Progenitor cell of endocrine pancreas (in vitro differentiated cells): ENCODE measurements at regions not wholly inside any gene's neighbourhood (a gene's known extent, or its start where the extent isn't known, plus 50 kb on each side); places are given as distances from the start of the nearest gene placed in this dataset.

Source experiments
- DNase-seq: peaks from one replicate; pipeline ENCODE4 v3.0.0; 2021; ENCODE audit warnings: low spot score; ENCODE audit not compliant: unreplicated experiment
- H3K27ac Mint-ChIP-seq: 2 replicates; pipeline ENCODE4 v1.8.0; 2021; ENCODE audit warnings: mild to moderate bottlenecking, moderate library complexity, mixed read lengths
- H3K27me3 Mint-ChIP-seq: 2 replicates; pipeline ENCODE4 v1.8.0; 2021; ENCODE audit warnings: mixed read lengths
- H3K36me3 Mint-ChIP-seq: 2 replicates; pipeline ENCODE4 v1.8.0; 2022; ENCODE audit warnings: mixed read lengths; ENCODE audit not compliant: insufficient read depth
- H3K4me1 Mint-ChIP-seq: 2 replicates; pipeline ENCODE4 v1.8.0; 2021; ENCODE audit warnings: low read depth, mixed read lengths
- H3K4me3 Mint-ChIP-seq: 2 replicates; pipeline ENCODE4 v1.8.0; 2021; ENCODE audit warnings: low read depth, mild to moderate bottlenecking, moderate library complexity, mixed read lengths
- H3K9me3 Mint-ChIP-seq: 2 replicates; pipeline ENCODE4 v1.8.0; 2021; ENCODE audit warnings: low read depth, mixed read lengths
- TF ChIP-seq, protein P1 (sequence below): fragments of 200-600 bp; sonication (generic); IDR thresholded peaks from one replicate; pipeline ENCODE4 v1.5.0; 2021; ENCODE audit warnings: antibody characterized with exemption, mild to moderate bottlenecking; ENCODE audit not compliant: unreplicated experiment

DNA sequence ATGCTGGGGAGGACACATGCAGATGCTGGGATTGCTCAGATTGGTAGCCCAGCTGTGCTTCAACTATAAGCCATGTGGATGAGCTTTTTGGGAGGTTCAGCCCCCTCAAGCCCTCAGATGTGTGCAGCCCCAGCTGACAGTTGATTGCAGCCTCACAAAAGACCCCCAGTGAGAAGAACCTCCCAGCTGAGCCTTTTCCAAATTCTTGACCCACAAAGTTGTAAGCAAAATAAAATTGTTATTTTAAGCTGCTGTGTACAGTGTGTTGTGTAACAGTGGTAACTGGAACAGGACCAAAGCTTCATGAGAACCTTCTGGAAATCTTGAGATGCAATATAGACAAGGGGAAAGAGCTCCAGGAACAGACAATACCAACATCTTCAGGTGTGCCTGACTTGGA lies 156.8 kb upstream of the IRX3 start:
- Mint-ChIP-seq H3K9me3 (no peaks in the 10 kb centered on the region), H3K36me3 (no peaks in the 10 kb centered on the region), H3K4me3 (no peak overlapping the region), H3K4me1 (peaks cover 3% of the 10 kb centered on the region), H3K27me3 (peaks cover 33% of the 10 kb centered on the region), H3K27ac (no peak overlapping the region)
- DNase-seq, result no peak
- TF ChIP-seq, protein P1, sequence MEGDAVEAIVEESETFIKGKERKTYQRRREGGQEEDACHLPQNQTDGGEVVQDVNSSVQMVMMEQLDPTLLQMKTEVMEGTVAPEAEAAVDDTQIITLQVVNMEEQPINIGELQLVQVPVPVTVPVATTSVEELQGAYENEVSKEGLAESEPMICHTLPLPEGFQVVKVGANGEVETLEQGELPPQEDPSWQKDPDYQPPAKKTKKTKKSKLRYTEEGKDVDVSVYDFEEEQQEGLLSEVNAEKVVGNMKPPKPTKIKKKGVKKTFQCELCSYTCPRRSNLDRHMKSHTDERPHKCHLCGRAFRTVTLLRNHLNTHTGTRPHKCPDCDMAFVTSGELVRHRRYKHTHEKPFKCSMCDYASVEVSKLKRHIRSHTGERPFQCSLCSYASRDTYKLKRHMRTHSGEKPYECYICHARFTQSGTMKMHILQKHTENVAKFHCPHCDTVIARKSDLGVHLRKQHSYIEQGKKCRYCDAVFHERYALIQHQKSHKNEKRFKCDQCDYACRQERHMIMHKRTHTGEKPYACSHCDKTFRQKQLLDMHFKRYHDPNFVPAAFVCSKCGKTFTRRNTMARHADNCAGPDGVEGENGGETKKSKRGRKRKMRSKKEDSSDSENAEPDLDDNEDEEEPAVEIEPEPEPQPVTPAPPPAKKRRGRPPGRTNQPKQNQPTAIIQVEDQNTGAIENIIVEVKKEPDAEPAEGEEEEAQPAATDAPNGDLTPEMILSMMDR, result no peak

DNA sequence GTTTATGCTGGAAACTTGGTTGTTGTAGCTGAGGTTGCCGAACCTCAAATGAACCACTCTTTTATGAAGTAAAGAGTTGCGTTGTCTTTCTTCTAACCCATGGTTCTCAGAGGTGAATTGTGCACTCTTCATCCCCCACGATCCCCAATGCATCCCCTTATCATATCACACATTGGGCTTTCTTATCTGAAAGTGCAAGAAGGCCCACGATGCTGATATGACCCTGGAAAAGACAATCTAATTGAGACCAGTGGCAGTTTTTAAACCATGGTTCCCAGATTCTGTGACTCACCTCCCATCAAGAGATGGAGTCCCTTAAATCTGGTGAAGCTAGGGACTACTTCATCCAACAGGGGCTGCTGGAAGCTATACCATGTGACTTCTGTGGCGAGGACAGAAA lies 156.3 kb upstream of the IRX3 start:
- Mint-ChIP-seq H3K36me3 (no peaks in the 10 kb centered on the region), H3K9me3 (no peaks in the 10 kb centered on the region), H3K27me3 (peaks cover 34% of the 10 kb centered on the region), H3K4me1 (peaks cover 3% of the 10 kb centered on the region), H3K4me3 (no peak overlapping the region), H3K27ac (no peak overlapping the region)
- TF ChIP-seq, protein P1, result no peak
- no peak for DNase-seq

DNA sequence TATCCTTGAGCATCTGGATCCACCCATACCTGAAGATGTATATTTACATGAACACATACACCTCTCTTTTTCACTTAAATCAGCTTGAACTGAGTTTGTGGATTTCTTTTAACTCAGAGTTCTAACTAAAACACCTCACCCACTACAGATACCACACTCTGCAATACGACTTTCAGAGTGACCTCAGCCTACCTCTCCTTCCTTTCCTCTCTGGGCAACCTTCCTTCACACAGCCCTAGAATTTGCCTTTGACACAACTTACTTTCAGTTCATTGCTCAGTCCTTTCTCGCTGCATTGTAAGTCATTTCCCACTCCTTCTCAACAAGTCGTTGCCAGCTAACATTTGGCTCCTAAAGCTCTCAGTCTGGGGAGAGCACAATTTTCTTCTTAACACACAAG lies 151.9 kb upstream of the IRX3 start:
- Mint-ChIP-seq H3K27ac (no peak overlapping the region), H3K4me3 (no peak overlapping the region), H3K4me1 (no peaks in the 10 kb centered on the region), H3K9me3 (no peaks in the 10 kb centered on the region), H3K27me3 (peaks cover 38% of the 10 kb centered on the region), H3K36me3 (no peaks in the 10 kb centered on the region)
- TF ChIP-seq, protein P1, result no peak
- no peak for DNase-seq

GRCh38 chr16:54437921-54438320 lies 151.3 kb upstream of the IRX3 start:
- no peak overlapping the region for H3K27ac Mint-ChIP-seq
- H3K36me3 Mint-ChIP-seq, result no peaks in the 10 kb centered on the region
- TF ChIP-seq, protein P1, result no peak
- peaks cover 3% of the 10 kb centered on the region for H3K4me1 Mint-ChIP-seq
- peaks cover 38% of the 10 kb centered on the region for H3K27me3 Mint-ChIP-seq
- H3K9me3 Mint-ChIP-seq, result no peaks in the 10 kb centered on the region
- DNase-seq, result no peak
- no peak overlapping the region for H3K4me3 Mint-ChIP-seq

- no peak overlapping the region for H3K4me3 Mint-ChIP-seq
- DNase-seq, result no peak
- TF ChIP-seq, protein P1, result no peak
- no peak overlapping the region for H3K27ac Mint-ChIP-seq
- peaks cover 7% of the 10 kb centered on the region for H3K4me1 Mint-ChIP-seq
- no peaks in the 10 kb centered on the region for H3K9me3 Mint-ChIP-seq
- H3K36me3 Mint-ChIP-seq, result no peaks in the 10 kb centered on the region
- H3K27me3 Mint-ChIP-seq, result peaks cover 36% of the 10 kb centered on the region
Observed at GRCh38 chr16:54437401-54437800, 150.8 kb upstream of the IRX3 start.
